SK-MEL-5 (cell line): ENCODE measurements at regions not wholly inside any gene's neighbourhood (a gene's known extent, or its start where the extent isn't known, plus 50 kb on each side); places are given as distances from the start of the nearest gene placed in this dataset.
"Not testable (repeated sequence)": the region's sequence is repeated elsewhere in the genome, so short reads cannot be mapped to it uniquely, and the experiment has no call there.

Source experiments
- DNase-seq: peaks from one replicate; pipeline ENCODE4 v3.0.0-alpha.2; 2016; ENCODE audit warnings: low read depth, low spot score
- in situ Hi-C: cut with HindIII; loops from 2 replicates; pipeline ENCODE4 v1.10.0; 2016; ENCODE audit warnings: low sequenced_read_pairs, high pct_unique_total_duplicates, low pct_unique_long_range_greater_than_20kb

GRCh38 chr2:72034353-72035095 is 113.1 kb downstream of the CYP26B1 start:
- in situ Hi-C loops: loop anchor here (10.0 kb wide), 1 partner anchor 540 kb away; no protein-coding TSS in a partner anchor
- no peak for DNase-seq

DNA sequence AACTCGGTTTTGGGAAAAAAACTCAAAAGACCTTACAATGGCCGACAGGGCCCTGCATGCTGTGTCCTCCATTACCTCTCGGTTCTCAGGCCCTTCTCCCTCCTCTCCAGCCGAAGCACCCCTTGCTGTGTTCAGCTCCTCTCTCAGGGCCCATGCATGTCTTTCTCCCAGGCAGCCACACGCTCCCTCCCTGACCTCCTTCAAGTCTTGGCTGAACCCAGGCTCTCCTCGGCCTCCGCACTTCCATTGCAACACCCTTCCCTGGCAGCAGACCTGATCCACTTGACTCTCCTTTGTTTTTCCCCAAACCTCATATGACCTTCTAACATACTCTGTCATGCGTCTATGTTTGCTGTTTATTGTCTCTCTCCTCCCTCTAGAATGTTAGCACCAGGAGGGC is 114.0 kb downstream of the CYP26B1 start:
- in situ Hi-C loops: loop anchor here (10.0 kb wide), 1 partner anchor 541 kb away; no protein-coding TSS in a partner anchor
- DNase-seq: no peak

DNA sequence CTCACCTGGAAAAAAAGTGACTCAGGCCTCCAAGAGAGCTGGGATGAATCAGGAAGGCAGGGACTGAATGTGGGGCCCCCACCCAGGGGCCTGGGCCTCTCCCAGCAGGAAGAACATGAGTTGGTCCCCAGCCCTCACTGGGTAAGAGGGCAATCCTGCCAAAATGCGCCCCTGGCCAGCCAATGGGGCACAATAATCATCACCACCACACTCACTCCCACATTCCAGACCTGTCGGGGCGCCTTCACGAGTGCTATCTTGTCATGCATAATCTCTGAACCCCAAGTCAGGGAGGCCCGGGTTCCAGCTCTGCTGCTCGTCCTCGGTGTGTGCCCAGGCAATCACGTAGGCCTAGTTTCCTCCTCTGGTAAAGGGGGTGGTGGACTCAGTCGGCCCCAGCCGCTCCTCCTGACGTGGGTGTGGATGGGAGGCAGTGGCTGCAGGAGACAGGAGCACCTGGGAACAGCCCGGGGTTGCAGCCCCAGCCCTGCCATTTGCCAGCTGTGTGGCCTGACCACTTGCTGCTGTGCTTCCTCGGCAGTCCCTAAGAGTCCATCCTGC is 115.1 kb downstream of the CYP26B1 start:
- DNase-seq: no peak
- in situ Hi-C loops: loop anchor here (10.0 kb wide), 1 partner anchor 542 kb away; no protein-coding TSS in a partner anchor

GRCh38 chr2:72031346-72032110 is 116.1 kb downstream of the CYP26B1 start:
- in situ Hi-C loops: loop anchor here (10.0 kb wide), 1 partner anchor 543 kb away; no protein-coding TSS in a partner anchor
- DNase-seq: no peak

GRCh38 chr2:72028996-72029395 is 118.7 kb downstream of the CYP26B1 start:
- in situ Hi-C loops: no loop called here
- DNase-seq: no peak

DNA sequence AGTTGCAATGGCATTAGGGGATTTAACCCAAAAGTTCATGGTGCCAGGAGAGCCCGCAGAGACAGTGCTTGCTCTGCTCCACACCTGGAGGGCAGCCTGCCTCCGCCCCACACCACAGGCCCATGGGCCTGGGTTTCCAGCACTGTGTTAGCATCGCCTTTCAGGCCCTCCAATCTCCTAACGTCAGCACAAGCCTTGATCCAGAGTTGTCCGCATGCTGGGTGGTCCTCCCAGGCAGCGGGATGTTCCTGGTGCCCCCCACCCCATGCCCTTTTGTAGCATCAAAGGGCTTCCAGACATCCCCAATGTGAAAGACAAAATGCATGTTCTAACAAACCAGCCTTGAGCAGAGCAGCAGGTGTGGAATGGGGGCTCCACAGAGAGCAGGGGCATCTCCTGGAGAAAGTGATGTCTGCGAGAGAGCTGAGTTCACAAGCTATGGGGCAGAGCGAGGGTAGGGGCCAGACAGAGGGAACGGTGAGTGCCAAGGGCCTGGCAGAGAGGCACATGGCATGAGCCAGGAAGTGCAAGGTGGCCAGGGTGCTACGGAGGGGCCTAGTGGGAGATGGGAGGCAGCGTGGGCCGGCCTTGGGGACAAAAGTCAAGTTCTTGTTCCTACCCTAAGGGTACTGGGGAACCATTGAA is 119.2 kb downstream of the CYP26B1 start:
- in situ Hi-C loops: no loop called here
- DNase-seq: no peak

DNA sequence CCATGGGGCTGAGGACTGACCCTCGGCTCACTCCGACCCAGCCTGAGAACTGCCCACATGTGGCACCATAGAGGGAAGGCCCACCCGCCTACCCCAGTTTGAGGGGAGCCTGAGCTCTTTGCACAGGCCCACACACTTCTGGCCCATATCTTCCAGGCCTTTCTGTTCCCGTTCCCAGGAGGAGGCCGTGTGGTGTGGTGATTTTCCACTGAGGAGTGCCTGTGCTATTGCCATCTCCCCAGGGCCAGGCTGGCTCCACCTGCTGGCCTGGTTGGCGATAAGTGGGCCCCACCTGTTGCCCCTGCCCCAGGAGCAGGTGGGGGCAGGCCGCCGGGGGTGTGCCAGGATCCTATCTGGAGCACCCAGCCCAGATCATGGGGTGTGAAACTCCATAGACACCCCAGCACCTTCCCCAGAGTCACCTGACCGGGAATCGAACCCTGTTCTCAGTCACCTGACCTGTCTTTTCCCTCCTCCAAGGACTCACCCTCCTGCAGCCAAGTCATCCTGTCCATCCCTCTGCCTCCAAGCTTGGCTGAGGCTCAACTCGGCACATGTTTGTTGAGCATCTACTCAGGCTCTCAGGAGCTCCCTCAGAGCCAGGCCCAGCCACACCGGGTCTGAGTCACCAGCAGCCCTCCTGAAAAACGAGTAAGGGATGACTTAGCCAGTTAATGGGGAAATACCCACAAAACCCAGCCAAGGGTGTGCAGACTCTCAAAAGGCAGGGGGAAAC is 120.1 kb downstream of the CYP26B1 start:
- in situ Hi-C loops: no loop called here
- no peak for DNase-seq

- in situ Hi-C loops: no loop called here
- DNase-seq: no peak
Measured at GRCh38 chr2:72026819-72027425, 120.7 kb downstream of the CYP26B1 start.

GRCh38 chr2:72024451-72025175 is 123.0 kb downstream of the CYP26B1 start:
- DNase-seq: no peak
- in situ Hi-C loops: no loop called here

- in situ Hi-C loops: no loop called here
- no peak for DNase-seq
Measured at GRCh38 chr2:72023678-72024390, 123.8 kb downstream of the CYP26B1 start.

DNA sequence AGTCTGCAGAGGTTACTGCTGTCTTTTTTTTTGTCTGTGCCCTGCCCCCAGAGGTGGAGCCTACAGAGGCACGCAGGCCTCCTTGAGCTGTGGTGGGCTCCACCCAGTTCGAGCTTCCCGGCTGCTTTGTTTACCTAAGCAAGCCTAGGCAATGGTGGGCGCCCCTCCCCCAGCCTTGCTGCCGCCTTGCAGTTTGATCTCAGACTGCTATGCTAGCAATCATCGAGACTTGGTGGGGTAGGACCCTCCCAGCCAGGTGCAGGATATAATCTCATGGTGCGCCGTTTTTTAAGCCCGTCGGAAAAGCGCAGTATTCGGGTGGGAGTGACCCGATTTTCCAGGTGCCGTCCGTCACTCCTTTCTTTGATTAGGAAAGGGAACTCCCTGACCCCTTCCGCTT is 126.3 kb downstream of the CYP26B1 start:
- DNase-seq, in situ Hi-C loops: not testable (repeated sequence)

DNA sequence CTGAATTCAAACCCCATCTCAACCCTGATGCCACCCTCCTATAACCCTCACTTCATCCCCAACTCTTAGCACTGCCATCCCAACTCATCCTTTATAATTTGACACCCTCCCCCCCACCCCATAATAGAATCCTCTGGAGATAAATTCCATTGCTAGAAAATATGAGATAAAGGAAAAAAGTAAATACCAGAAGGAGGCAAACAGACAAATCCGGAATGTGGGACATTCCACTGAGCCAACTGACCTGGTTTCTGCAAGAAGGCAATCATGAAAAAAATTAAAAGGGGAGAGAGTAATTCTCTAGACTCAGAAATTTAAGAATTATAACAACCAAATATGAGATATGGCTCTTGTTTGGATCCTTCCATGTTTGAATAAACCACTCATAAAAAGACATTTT is 132.4 kb downstream of the CYP26B1 start:
- no peak for DNase-seq
- in situ Hi-C loops: no loop called here

- in situ Hi-C loops: no loop called here
- DNase-seq: no peak
Measured at GRCh38 chr2:72014831-72015230, 132.8 kb downstream of the CYP26B1 start.

DNA sequence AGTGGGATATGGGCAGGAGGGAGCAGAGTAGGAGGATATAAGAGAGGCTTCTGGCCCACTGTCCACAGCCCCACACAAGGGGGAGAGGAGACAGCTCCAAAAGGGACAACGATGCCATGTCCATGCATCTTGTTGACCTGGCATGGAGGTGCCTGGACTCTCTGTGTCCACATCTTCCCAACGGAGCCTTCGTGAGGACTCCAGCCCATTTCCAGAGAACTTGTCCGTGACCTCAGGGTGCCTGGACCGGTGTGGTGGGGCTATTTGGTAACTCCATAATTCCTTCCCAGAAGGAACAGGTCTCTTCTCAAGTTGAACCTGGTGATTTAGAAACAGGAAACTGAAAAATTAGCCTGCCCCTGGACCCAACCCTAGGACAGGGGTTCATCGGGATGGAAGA is 133.9 kb downstream of the CYP26B1 start:
- in situ Hi-C loops: no loop called here
- DNase-seq: no peak

- no peak for DNase-seq
- in situ Hi-C loops: no loop called here
Measured at GRCh38 chr2:72012886-72013574, 134.6 kb downstream of the CYP26B1 start.
